GM12872 (cell line): ENCODE measurements at regions not wholly inside any gene's neighbourhood (a gene's known extent, or its start where the extent isn't known, plus 50 kb on each side); places are given as distances from the start of the nearest gene placed in this dataset.

ENCODE experiments used
- TF ChIP-seq, protein P1 (sequence below): IDR thresholded peaks from 3 replicates; pipeline ENCODE4 v1.5.1; 2011; ENCODE audit warnings: low read depth, mild to moderate bottlenecking, low read length, moderate library complexity; ENCODE audit not compliant: insufficient read depth

DNA sequence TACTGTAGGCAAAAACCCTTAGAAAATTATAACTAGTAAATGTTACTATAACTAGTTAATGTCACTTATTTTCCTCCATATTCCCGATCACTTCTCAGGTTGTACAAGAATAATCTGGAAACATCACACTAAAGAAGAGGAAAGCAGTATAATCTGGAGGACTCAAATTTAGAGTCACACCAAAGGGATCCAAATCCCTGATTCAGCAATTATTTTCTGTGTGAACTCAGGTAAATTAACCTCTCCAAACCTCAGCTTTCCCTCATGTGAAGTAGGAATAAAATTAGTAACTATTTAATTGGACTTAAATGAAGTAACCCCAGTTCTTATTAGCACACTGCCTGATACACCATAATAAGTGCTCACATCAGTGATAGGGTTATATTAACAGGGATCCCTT lies 170.1 kb upstream of the NECTIN3 start:
- TF ChIP-seq, protein P1, sequence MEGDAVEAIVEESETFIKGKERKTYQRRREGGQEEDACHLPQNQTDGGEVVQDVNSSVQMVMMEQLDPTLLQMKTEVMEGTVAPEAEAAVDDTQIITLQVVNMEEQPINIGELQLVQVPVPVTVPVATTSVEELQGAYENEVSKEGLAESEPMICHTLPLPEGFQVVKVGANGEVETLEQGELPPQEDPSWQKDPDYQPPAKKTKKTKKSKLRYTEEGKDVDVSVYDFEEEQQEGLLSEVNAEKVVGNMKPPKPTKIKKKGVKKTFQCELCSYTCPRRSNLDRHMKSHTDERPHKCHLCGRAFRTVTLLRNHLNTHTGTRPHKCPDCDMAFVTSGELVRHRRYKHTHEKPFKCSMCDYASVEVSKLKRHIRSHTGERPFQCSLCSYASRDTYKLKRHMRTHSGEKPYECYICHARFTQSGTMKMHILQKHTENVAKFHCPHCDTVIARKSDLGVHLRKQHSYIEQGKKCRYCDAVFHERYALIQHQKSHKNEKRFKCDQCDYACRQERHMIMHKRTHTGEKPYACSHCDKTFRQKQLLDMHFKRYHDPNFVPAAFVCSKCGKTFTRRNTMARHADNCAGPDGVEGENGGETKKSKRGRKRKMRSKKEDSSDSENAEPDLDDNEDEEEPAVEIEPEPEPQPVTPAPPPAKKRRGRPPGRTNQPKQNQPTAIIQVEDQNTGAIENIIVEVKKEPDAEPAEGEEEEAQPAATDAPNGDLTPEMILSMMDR, result no peak

DNA sequence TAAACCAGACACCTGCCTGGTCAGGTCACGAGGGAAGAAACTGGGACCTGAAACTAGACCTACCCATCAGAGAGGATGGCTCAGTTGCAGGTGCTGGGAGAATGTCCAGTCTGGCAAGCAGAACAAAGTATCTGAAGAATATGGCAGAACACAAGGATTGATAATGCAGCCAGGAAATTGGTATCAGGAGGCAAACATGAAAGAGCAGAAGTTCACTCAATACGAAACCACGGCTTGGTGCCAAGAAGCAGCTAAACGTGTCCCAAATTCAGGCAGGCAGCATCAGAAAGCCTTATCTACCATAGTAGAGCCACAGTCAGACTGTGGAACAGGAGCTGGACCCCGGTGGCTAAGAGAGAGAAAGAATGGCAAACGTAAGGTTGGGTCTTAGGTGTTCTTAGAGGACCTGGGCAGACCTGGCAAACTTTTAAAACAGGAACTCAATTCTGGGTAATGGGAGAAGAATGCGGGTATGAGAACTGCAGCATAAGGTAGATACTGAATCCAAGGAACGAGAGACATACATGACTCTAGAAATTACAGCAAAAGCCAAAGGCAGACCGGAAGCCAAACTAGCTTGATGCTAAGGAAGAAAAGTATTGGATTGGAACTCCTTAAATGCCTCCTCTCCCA lies 169.0 kb upstream of the NECTIN3 start:
- TF ChIP-seq, protein P1, result no peak

DNA sequence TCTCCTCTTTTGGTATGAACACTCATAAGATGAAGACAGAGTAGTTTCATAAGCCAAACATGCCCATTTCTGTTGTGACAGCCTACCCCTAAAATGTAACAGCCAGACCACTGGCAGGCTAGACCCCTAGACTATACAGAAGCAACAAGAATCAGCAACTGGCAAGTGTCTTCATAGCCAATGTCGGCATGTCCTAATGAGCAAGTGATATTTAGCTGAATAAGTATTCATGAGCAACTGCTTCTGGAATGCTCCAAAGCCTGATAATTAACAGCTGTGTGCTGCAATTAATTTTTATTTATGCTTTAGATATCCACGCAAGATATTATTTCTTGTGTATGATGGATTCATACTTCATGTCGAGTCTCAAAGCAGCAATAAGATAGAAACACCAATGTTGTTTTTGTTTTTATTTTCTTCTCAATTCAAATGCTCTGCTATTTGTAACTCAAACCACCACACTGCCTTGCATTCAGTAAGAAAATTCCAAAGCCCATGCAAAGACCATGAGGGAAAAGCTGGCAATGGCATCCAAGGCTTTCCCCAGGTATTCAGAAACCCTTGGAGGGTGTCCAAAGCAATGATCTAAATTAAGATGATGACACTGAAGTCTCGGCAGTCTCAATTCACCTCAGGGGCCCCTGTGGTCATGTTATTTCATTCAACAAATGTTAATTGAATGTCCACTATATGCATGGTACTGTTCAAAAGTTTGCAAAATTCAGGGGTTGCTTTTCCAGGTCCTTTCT lies 167.7 kb upstream of the NECTIN3 start:
- TF ChIP-seq, protein P1, result no peak

DNA sequence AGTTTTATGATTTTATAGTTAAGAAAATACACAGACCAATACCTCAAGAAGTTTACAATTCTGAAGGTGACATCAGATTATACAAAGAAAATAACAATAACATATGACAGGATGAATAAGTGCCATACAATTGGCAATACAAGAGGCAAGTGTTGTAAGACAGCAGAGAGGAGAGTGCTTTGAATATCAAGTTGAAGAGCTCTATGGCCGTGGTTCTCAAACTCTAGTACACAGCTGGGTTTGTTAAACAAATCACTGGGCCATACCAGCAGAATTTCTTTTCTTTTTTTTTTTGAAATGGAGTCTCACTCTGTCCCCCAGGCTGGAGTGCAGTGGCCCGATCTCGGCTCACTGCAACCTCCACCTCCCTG lies 167.1 kb upstream of the NECTIN3 start:
- TF ChIP-seq, protein P1, result no peak

DNA sequence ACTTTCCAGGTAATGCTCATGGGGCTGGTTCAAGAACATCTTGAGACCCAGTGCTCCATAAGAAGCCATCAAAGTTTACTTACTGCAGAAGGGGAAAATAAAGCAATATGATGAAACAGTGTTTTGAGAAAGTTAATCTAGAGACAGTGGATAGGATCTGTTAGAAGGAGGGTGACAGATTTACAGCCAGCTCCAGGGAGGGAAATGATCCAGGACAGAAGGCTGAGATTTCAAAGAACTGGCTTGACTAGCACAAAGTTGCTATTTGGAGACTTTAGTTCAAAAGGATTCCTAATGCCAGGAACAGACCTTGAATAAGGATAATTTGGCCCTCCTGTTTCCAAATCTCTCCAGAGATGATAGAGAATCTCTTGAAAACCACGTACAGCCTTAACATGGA lies 166.5 kb upstream of the NECTIN3 start:
- TF ChIP-seq, protein P1, result no peak

DNA sequence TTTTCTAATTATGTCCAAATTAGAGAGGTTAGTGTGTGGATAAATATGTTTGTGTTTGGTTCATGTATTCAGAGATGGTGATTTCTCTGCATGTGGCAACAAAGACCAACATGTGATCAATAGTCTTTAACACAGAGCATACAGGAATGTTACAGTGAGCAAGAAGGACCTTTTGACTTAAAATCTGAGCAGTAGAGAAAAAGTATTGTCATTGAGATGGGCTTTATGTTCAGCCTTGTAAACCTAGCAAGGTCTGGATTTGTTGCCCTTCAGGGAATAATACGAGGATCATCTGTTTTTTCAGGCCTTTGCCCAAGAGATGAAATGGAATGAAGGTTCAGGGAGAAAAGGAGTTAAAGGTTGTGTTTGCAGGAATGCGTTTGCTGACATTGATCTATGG lies 161.8 kb upstream of the NECTIN3 start:
- TF ChIP-seq, protein P1, result no peak

DNA sequence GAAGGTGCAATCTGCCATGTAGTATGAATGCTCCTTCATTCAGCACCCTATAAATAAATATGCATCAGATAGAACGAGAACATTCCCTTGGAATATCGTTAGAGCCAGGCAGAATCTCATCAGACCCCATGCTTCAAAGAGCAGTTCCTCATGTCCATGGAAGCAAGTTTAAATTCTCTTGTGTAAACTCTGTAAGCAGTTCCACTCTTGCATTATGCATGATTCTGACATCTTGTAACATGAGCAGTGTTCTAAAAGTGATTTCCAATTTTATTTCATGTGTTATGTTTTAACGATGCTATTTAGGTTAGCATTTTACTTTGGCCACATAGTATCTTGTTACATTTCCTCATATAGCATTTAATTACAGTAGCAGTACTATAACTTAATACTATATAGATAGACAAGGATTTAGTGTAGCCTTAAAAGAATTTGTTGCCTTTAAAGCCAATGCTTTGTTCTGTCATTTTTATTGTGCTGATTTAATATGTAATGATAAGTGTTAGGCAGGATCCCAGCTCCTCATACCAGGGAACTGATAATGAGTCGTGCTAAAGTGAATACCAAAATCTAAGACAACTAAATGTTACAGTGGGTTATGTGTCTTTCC lies 161.2 kb upstream of the NECTIN3 start:
- TF ChIP-seq, protein P1, result no peak
